ENCODE measurements at regions not wholly inside any gene's neighbourhood (a gene's known extent, or its start where the extent isn't known, plus 50 kb on each side); places are given as distances from the start of the nearest gene placed in this dataset.

- intact Hi-C loops (cut with DNase I; ENCODE audit: low total_unique reads), result no loop called here
- TF ChIP-seq POLR2A (IDR thresholded peaks at IDR 0.05) (no peak), POLR2AphosphoS5 (IDR thresholded peaks at IDR 0.05) (no peak)
- TF ChIP-seq, protein P1, sequence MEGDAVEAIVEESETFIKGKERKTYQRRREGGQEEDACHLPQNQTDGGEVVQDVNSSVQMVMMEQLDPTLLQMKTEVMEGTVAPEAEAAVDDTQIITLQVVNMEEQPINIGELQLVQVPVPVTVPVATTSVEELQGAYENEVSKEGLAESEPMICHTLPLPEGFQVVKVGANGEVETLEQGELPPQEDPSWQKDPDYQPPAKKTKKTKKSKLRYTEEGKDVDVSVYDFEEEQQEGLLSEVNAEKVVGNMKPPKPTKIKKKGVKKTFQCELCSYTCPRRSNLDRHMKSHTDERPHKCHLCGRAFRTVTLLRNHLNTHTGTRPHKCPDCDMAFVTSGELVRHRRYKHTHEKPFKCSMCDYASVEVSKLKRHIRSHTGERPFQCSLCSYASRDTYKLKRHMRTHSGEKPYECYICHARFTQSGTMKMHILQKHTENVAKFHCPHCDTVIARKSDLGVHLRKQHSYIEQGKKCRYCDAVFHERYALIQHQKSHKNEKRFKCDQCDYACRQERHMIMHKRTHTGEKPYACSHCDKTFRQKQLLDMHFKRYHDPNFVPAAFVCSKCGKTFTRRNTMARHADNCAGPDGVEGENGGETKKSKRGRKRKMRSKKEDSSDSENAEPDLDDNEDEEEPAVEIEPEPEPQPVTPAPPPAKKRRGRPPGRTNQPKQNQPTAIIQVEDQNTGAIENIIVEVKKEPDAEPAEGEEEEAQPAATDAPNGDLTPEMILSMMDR (IDR thresholded peaks at IDR 0.05), result no peak
These were observed 951.3 kb downstream of the SLITRK5 start for GRCh38 chr13:88622362-88622973.

GRCh38 chr13:88623150-88623549 lies 952.0 kb downstream of the SLITRK5 start:
- Histone ChIP-seq H3K36me3 (no peaks in the 10 kb centered on the region), H3K27me3 (no peaks in the 10 kb centered on the region), H3K4me3 (no peak overlapping the region), H3K9me3 (no peaks in the 10 kb centered on the region), H3K27ac (no peak overlapping the region), H3K4me1 (no peaks in the 10 kb centered on the region)
- intact Hi-C loops (cut with DNase I; ENCODE audit: low total_unique reads), result no loop called here
- no peak for DNase-seq (ENCODE audit: low spot score in 2 of 2)
- TF ChIP-seq POLR2AphosphoS5 (IDR thresholded peaks at IDR 0.05) (no peak), POLR2A (IDR thresholded peaks at IDR 0.05) (no peak)
- TF ChIP-seq, protein P1 (IDR thresholded peaks at IDR 0.05), result no peak

More at GRCh38 chr13:88622362-88622973, 951.3 kb downstream of the SLITRK5 start:
- H3K9me3 ChIP-seq, result no peaks in the 10 kb centered on the region
- H3K4me3 ChIP-seq, result no peak overlapping the region
- H3K36me3 ChIP-seq, result no peaks in the 10 kb centered on the region
- no peak for DNase-seq (ENCODE audit: low spot score in 2 of 2)
- H3K27ac ChIP-seq, result no peak overlapping the region
- no peaks in the 10 kb centered on the region for H3K27me3 ChIP-seq
- no peaks in the 10 kb centered on the region for H3K4me1 ChIP-seq

GRCh38 chr13:88627071-88627470 lies 955.9 kb downstream of the SLITRK5 start:
- no peak for DNase-seq (ENCODE audit: low spot score in 2 of 2)
- Histone ChIP-seq H3K4me3 (no peak overlapping the region), H3K4me1 (no peaks in the 10 kb centered on the region), H3K27ac (no peak overlapping the region), H3K36me3 (no peaks in the 10 kb centered on the region), H3K27me3 (no peaks in the 10 kb centered on the region), H3K9me3 (no peaks in the 10 kb centered on the region)
- TF ChIP-seq POLR2A (IDR thresholded peaks at IDR 0.05) (no peak), POLR2AphosphoS5 (IDR thresholded peaks at IDR 0.05) (no peak)
- TF ChIP-seq, protein P1 (IDR thresholded peaks at IDR 0.05), result no peak
- intact Hi-C loops (cut with DNase I; ENCODE audit: low total_unique reads), result no loop called here

- TF ChIP-seq POLR2AphosphoS5 (IDR thresholded peaks at IDR 0.05) (no peak), POLR2A (IDR thresholded peaks at IDR 0.05) (no peak)
- TF ChIP-seq, protein P1 (IDR thresholded peaks at IDR 0.05), result no peak
- no peak for DNase-seq (ENCODE audit: low spot score in 2 of 2)
- H3K4me1 ChIP-seq, result no peaks in the 10 kb centered on the region
- H3K27ac ChIP-seq, result no peak overlapping the region
- H3K36me3 ChIP-seq, result no peaks in the 10 kb centered on the region
- H3K4me3 ChIP-seq, result no peak overlapping the region
- intact Hi-C loops (cut with DNase I; ENCODE audit: low total_unique reads), result no loop called here
- no peaks in the 10 kb centered on the region for H3K27me3 ChIP-seq
- no peaks in the 10 kb centered on the region for H3K9me3 ChIP-seq
These were observed 957.7 kb downstream of the SLITRK5 start for GRCh38 chr13:88628882-88629281.

- TF ChIP-seq POLR2AphosphoS5 (IDR thresholded peaks at IDR 0.05) (no peak), POLR2A (IDR thresholded peaks at IDR 0.05) (no peak)
- TF ChIP-seq, protein P1 (IDR thresholded peaks at IDR 0.05), result no peak
- intact Hi-C loops (cut with DNase I; ENCODE audit: low total_unique reads), result no loop called here
- Histone ChIP-seq H3K4me1 (no peaks in the 10 kb centered on the region), H3K27me3 (no peaks in the 10 kb centered on the region), H3K9me3 (peaks cover under 1 to 3% of the 10 kb centered on the region in 2 donors), H3K27ac (no peak overlapping the region), H3K36me3 (no peaks in the 10 kb centered on the region), H3K4me3 (no peak overlapping the region)
- no peak for DNase-seq (ENCODE audit: low spot score in 2 of 2)
These were observed 966.8 kb downstream of the SLITRK5 start for GRCh38 chr13:88637935-88638334.
